HG03432 (cell line): ENCODE measurements at regions not wholly inside any gene's neighbourhood (a gene's known extent, or its start where the extent isn't known, plus 50 kb on each side); places are given as distances from the start of the nearest gene placed in this dataset.

Experiments used
- ATAC-seq: cut with Tn5 transposase; IDR thresholded peaks from one replicate; pipeline ENCODE4 v1.9.1; 2021; ENCODE audit warnings: mild to moderate bottlenecking, moderate library complexity; ENCODE audit not compliant: unreplicated experiment

GRCh38 chr21:19557488-19557887 is 1153.9 kb upstream of the TMPRSS15 start:
- no peak for ATAC-seq

GRCh38 chr21:19565587-19565986 is 1162.0 kb upstream of the TMPRSS15 start:
- ATAC-seq, result no peak

GRCh38 chr21:19566975-19567374 is 1163.4 kb upstream of the TMPRSS15 start:
- ATAC-seq, result no peak

- ATAC-seq, result no peak
These were observed 1173.8 kb upstream of the TMPRSS15 start for GRCh38 chr21:19577381-19577780.

- ATAC-seq, result no peak
These were observed 1186.5 kb upstream of the TMPRSS15 start for GRCh38 chr21:19590044-19590443.

GRCh38 chr21:19603011-19603593 is 1199.5 kb upstream of the TMPRSS15 start:
- no peak for ATAC-seq

GRCh38 chr21:19608101-19608621 is 1204.6 kb upstream of the TMPRSS15 start:
- no peak for ATAC-seq

GRCh38 chr21:19609611-19610010 is 1206.0 kb upstream of the TMPRSS15 start:
- no peak for ATAC-seq

- no peak for ATAC-seq
These were observed 1218.4 kb upstream of the TMPRSS15 start for GRCh38 chr21:19621837-19622496.

GRCh38 chr21:19640964-19641363 is 1237.4 kb upstream of the TMPRSS15 start:
- ATAC-seq, result no peak

GRCh38 chr21:19648391-19648790 is 1244.8 kb upstream of the TMPRSS15 start:
- ATAC-seq, result no peak

GRCh38 chr21:19683492-19683891 is 1279.9 kb upstream of the TMPRSS15 start:
- ATAC-seq, result no peak

GRCh38 chr21:19684328-19684727 is 1280.7 kb upstream of the TMPRSS15 start:
- no peak for ATAC-seq

- ATAC-seq, result no peak
These were observed 1288.6 kb upstream of the TMPRSS15 start for GRCh38 chr21:19692231-19692630.

GRCh38 chr21:19695796-19696195 is 1292.2 kb upstream of the TMPRSS15 start:
- ATAC-seq, result no peak

- ATAC-seq, result no peak
These were observed 1296.9 kb upstream of the TMPRSS15 start for GRCh38 chr21:19700476-19700875.

- ATAC-seq, result no peak
These were observed 1295.5 kb upstream of the NCAM2 start for GRCh38 chr21:19702726-19703125.

- no peak for ATAC-seq
These were observed 1293.4 kb upstream of the NCAM2 start for GRCh38 chr21:19704832-19705231.

- ATAC-seq, result no peak
These were observed 1285.8 kb upstream of the NCAM2 start for GRCh38 chr21:19712441-19712840.

- ATAC-seq, result no peak
These were observed 1284.9 kb upstream of the NCAM2 start for GRCh38 chr21:19713313-19713712.

- no peak for ATAC-seq
These were observed 1274.1 kb upstream of the NCAM2 start for GRCh38 chr21:19724081-19724480.

GRCh38 chr21:19731251-19731650 is 1267.0 kb upstream of the NCAM2 start:
- ATAC-seq, result no peak

GRCh38 chr21:19759836-19760235 is 1238.4 kb upstream of the NCAM2 start:
- ATAC-seq, result no peak
